Esophagus muscularis mucosa (tissue), 4 donors: ENCODE measurements at regions not wholly inside any gene's neighbourhood (a gene's known extent, or its start where the extent isn't known, plus 50 kb on each side); places are given as distances from the start of the nearest gene placed in this dataset.

Source experiments
- DNase-seq: peaks from one replicate; pipeline ENCODE4 v3.0.0-alpha.2; 2017; ENCODE audit errors: extremely low spot score
- H3K27ac ChIP-seq, 4 donors: fragments of 200-600 bp; sonication (generic); replicated peaks in 1 of 4; 1 replicate in 3 of 4; 2 replicates in 1 of 4; pipeline ENCODE4 v1.5.1; 2016 to 2019; ENCODE audit warnings: mild to moderate bottlenecking in 1 of 4
- H3K27me3 ChIP-seq, 4 donors: fragments of 200-600 bp; sonication (generic); one replicate each; pipeline versions ENCODE4 v1.5.1 to v1.6.0; 2016 to 2019
- H3K36me3 ChIP-seq, 4 donors: fragments of 200-600 bp; sonication (generic); one replicate each; pipeline ENCODE4 v1.5.1; 2016 to 2019
- H3K4me1 ChIP-seq, 4 donors: fragments of 200-600 bp; sonication (generic); one replicate each; pipeline ENCODE4 v1.5.1; 2016 to 2019
- H3K4me3 ChIP-seq, 4 donors: fragments of 200-600 bp; sonication (generic); 1 replicate in 2 of 4; 2 replicates in 2 of 4; pipeline ENCODE4 v1.5.1; 2016 to 2019; ENCODE audit warnings: mild to moderate bottlenecking in 4 of 4, moderate library complexity in 1 of 4
- H3K9me3 ChIP-seq, 4 donors: fragments of 200-600 bp; sonication (generic); 1 replicate in 3 of 4; 2 replicates in 1 of 4; pipeline ENCODE4 v1.5.1; 2016 to 2019
- CTCF ChIP-seq, 3 experiments: fragments of 200-600 bp in 2 of 3; fragments of 450-650 bp in 1 of 3; sonication (generic) in 2 of 3; IDR thresholded peaks; one replicate each; pipeline ENCODE4 v1.5.1; 2017 to 2019; ENCODE audit warnings: antibody characterized with exemption in 3 of 3, mild to moderate bottlenecking in 2 of 3, moderate library complexity in 1 of 3
- EP300 ChIP-seq: sonication (generic); formaldehyde crosslinking; IDR thresholded peaks from one replicate; pipeline ENCODE4 v1.6.1; 2017; ENCODE audit warnings: antibody characterized with exemption
- POLR2A ChIP-seq: fragments of 450-650 bp; IDR thresholded peaks from one replicate; pipeline ENCODE4 v1.6.1; 2017; ENCODE audit warnings: antibody characterized with exemption, moderate library complexity, mild to moderate bottlenecking, low read depth
- POLR2AphosphoS5 ChIP-seq, 2 donors: sonication (generic); formaldehyde crosslinking; IDR thresholded peaks; one replicate each; pipeline ENCODE4 v1.6.1; 2017; ENCODE audit warnings: antibody characterized with exemption in 2 of 2
- WGBS: methylation state at CpG from one replicate; pipeline ENCODE4 v1.1.5; 2018; 5-methylcytosine and 5-hydroxymethylcytosine counted together
- intact Hi-C: fragments of 100-400 bp; cut with DNase I; formaldehyde crosslinking; loops from one replicate; pipeline ENCODE4 v1.15.1; 2023

- Histone ChIP-seq H3K4me1 (no peaks in the 10 kb centered on the region), H3K36me3 (no peaks in the 10 kb centered on the region), H3K9me3 (peaks cover 0 to 13% (median 5%) of the 10 kb centered on the region in 4 donors), H3K4me3 (no peak overlapping the region), H3K27ac (no peak overlapping the region), H3K27me3 (peaks cover 0 to 51% (median 0%) of the 10 kb centered on the region in 4 donors)
- WGBS, result 47% methylated on average over 10 of the region's 10 CpGs
- intact Hi-C loops, result no loop called here
- TF ChIP-seq CTCF (IDR thresholded peaks at IDR 0.05), result no peak
- no peak for TF ChIP-seq EP300
- no peak for TF ChIP-seq POLR2AphosphoS5 (IDR thresholded peaks at IDR 0.05)
- no peak for TF ChIP-seq POLR2A
- DNase-seq, result no peak
Observed at GRCh38 chr5:2538169-2538568, 213.3 kb downstream of the IRX2 start.

- Histone ChIP-seq H3K27ac (no peak overlapping the region), H3K4me1 (no peaks in the 10 kb centered on the region), H3K9me3 (peaks cover 0 to 13% (median 5%) of the 10 kb centered on the region in 4 donors), H3K27me3 (peaks cover 0 to 45% (median 0%) of the 10 kb centered on the region in 4 donors), H3K4me3 (no peak overlapping the region), H3K36me3 (no peaks in the 10 kb centered on the region)
- intact Hi-C loops, result no loop called here
- no peak for DNase-seq
- 73% methylated on average over 27 of the region's 27 CpGs for WGBS
- no peak for TF ChIP-seq CTCF (IDR thresholded peaks at IDR 0.05)
- TF ChIP-seq POLR2AphosphoS5 (IDR thresholded peaks at IDR 0.05), result no peak
- no peak for TF ChIP-seq POLR2A
- TF ChIP-seq EP300, result no peak
Observed at GRCh38 chr5:2537378-2538145, 213.9 kb downstream of the IRX2 start.

- Histone ChIP-seq H3K4me3 (no peak overlapping the region), H3K36me3 (no peaks in the 10 kb centered on the region), H3K4me1 (no peaks in the 10 kb centered on the region), H3K27me3 (peaks cover 0 to 37% (median 0%) of the 10 kb centered on the region in 4 donors), H3K9me3 (peaks cover 0 to 13% (median 5%) of the 10 kb centered on the region in 4 donors), H3K27ac (no peak overlapping the region)
- no peak for DNase-seq
- 75% methylated on average over 18 of the region's 19 CpGs for WGBS
- intact Hi-C loops, result no loop called here
- no peak for TF ChIP-seq EP300
- no peak for TF ChIP-seq POLR2AphosphoS5 (IDR thresholded peaks at IDR 0.05)
- TF ChIP-seq CTCF (IDR thresholded peaks at IDR 0.05), result no peak
- no peak for TF ChIP-seq POLR2A
Observed at GRCh38 chr5:2536632-2537377, 214.7 kb downstream of the IRX2 start.

- no peak for DNase-seq
- Histone ChIP-seq H3K4me3 (no peak overlapping the region), H3K4me1 (no peaks in the 10 kb centered on the region), H3K27me3 (peaks cover 0 to 41% (median 0%) of the 10 kb centered on the region in 4 donors), H3K27ac (no peak overlapping the region), H3K9me3 (peaks cover 0 to 13% (median 5%) of the 10 kb centered on the region in 4 donors), H3K36me3 (no peaks in the 10 kb centered on the region)
- intact Hi-C loops, result no loop called here
- TF ChIP-seq POLR2AphosphoS5 (IDR thresholded peaks at IDR 0.05), result no peak
- no peak for TF ChIP-seq POLR2A
- TF ChIP-seq CTCF (IDR thresholded peaks at IDR 0.05), result no peak
- TF ChIP-seq EP300, result no peak
- WGBS, result 83% methylated on average over 3 of the region's 3 CpGs
Observed at GRCh38 chr5:2534970-2535369, 216.5 kb downstream of the IRX2 start.
